ENCODE measurements at regions not wholly inside any gene's neighbourhood (a gene's known extent, or its start where the extent isn't known, plus 50 kb on each side); places are given as distances from the start of the nearest gene placed in this dataset.

GRCh38 chr4:17095771-17096170 is 197.3 kb upstream of the LDB2 start:
- H3K9me3 ChIP-seq (ENCODE audit: low read depth), result no peaks in the 10 kb centered on the region
- 0 out of 2 replicates have a peak overlapping the region, but pooled peaks have one; percentile 21 for H2AFZ ChIP-seq
- TF ChIP-seq EZH2phosphoT487 (IDR thresholded peaks at IDR 0.05; ENCODE audit: insufficient read depth, low read depth), result no peak
- TF ChIP-seq EZH2 (IDR thresholded peaks at IDR 0.05; ENCODE audit: insufficient read depth, poor library complexity, severe bottlenecking), result no peak
- no peak overlapping the region for H3K4me3 ChIP-seq
- H3K4me2 ChIP-seq (ENCODE audit: unreplicated experiment), result no peak overlapping the region
- no peaks in the 10 kb centered on the region for H3K79me2 ChIP-seq (ENCODE audit: insufficient read depth)
- no peaks in the 10 kb centered on the region for H4K20me1 ChIP-seq (ENCODE audit: insufficient read depth)
- H3K9ac ChIP-seq, result no peak overlapping the region
- peaks cover 31% of the 10 kb centered on the region for H3K4me1 ChIP-seq (ENCODE audit: insufficient read depth)
- H3K9me2 ChIP-seq (ENCODE audit: insufficient read depth), result no peaks in the 10 kb centered on the region
- H3K36me3 ChIP-seq (ENCODE audit: low read depth), result no peaks in the 10 kb centered on the region
- WGBS, 2 experiments (ENCODE audit: low coverage in 1 of 2, low lambda C conversion rate in 2 of 2, missing lambda C conversion rate in 2 of 2), result 98 to 100% methylated on average over 2 of the region's 2 CpGs
- no peaks in the 10 kb centered on the region for H3K27me3 ChIP-seq (replicated peaks; ENCODE audit: insufficient read depth)
- DNase-seq, result no peak
- H3F3A ChIP-seq (ENCODE audit: insufficient read depth), result no peaks in the 10 kb centered on the region
- no peak overlapping the region for H3K27ac ChIP-seq
- in situ Hi-C loops (cut with MboI), result no loop called here

- Histone ChIP-seq H3K27me3 (replicated peaks; ENCODE audit: insufficient read depth) (no peaks in the 10 kb centered on the region), H3K9me2 (ENCODE audit: insufficient read depth) (no peaks in the 10 kb centered on the region), H3K79me2 (ENCODE audit: insufficient read depth) (no peaks in the 10 kb centered on the region), H4K20me1 (ENCODE audit: insufficient read depth) (no peaks in the 10 kb centered on the region), H3K9me3 (ENCODE audit: low read depth) (no peaks in the 10 kb centered on the region), H3F3A (ENCODE audit: insufficient read depth) (no peaks in the 10 kb centered on the region), H3K36me3 (ENCODE audit: low read depth) (no peaks in the 10 kb centered on the region), H3K27ac (peak overlapping the region; percentile 5), H3K4me2 (ENCODE audit: unreplicated experiment) (peak overlapping the region; percentile 14), H3K9ac (no peak overlapping the region), H3K4me1 (ENCODE audit: insufficient read depth) (peaks cover 31% of the 10 kb centered on the region), H2AFZ (peak overlapping the region; percentile 21), H3K4me3 (no peak overlapping the region)
- TF ChIP-seq EZH2phosphoT487 (IDR thresholded peaks at IDR 0.05; ENCODE audit: insufficient read depth, low read depth), result no peak
- TF ChIP-seq EZH2 (IDR thresholded peaks at IDR 0.05; ENCODE audit: insufficient read depth, poor library complexity, severe bottlenecking), result no peak
- in situ Hi-C loops (cut with MboI), result no loop called here
- WGBS, 2 experiments (ENCODE audit: low coverage in 1 of 2, low lambda C conversion rate in 2 of 2, missing lambda C conversion rate in 2 of 2), result 54 to 62% methylated on average over 3 of the region's 3 CpGs
- peak; percentile 31 for DNase-seq
These were observed 196.4 kb upstream of the LDB2 start for GRCh38 chr4:17094876-17095210.

DNA sequence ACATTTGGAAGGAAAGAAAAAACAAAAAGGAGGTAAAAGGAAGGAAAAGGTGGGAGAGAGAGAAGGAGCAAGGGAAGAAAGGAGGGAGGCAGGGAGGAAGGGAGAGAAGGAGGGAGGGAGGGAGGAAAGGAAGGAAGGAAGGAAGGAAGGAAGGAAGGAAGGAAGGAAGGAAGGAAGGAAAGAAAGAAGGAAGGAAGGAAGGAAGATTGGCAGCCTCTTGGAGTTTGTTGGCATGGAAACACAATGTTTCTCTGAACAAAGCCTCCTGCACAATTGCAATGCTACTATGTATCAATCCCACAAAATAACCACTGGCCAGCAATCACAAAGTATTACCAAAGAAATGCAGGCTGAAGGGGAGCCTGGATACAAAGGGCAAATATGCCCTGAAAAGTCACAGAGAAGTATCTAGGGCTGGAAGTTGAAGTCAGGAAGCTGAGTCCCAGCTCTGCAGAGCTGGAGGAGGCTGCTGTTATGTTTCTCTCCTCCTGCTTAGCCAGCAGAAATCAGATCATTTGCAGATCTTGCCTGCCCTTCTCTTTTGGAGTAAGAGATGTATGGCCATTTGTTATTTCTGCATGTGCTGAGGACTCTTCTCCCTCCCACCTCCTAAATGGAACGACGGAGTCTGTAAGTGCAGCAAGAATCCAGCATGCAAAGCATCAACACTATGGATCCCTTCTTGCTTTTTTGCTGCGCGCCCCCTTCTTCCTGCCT is 195.9 kb upstream of the LDB2 start:
- TF ChIP-seq EZH2 (IDR thresholded peaks at IDR 0.05; ENCODE audit: insufficient read depth, poor library complexity, severe bottlenecking), result no peak
- no peak for TF ChIP-seq EZH2phosphoT487 (IDR thresholded peaks at IDR 0.05; ENCODE audit: insufficient read depth, low read depth)
- Histone ChIP-seq H3K4me3 (no peak overlapping the region), H3K9me3 (ENCODE audit: low read depth) (no peaks in the 10 kb centered on the region), H3K27ac (peak overlapping the region; percentile 5), H3F3A (ENCODE audit: insufficient read depth) (no peaks in the 10 kb centered on the region), H3K9ac (no peak overlapping the region), H3K9me2 (ENCODE audit: insufficient read depth) (no peaks in the 10 kb centered on the region), H3K4me2 (ENCODE audit: unreplicated experiment) (peak overlapping the region; percentile 14), H3K79me2 (ENCODE audit: insufficient read depth) (no peaks in the 10 kb centered on the region), H3K27me3 (replicated peaks; ENCODE audit: insufficient read depth) (no peaks in the 10 kb centered on the region), H4K20me1 (ENCODE audit: insufficient read depth) (no peaks in the 10 kb centered on the region), H3K4me1 (ENCODE audit: insufficient read depth) (peaks cover 30% of the 10 kb centered on the region), H3K36me3 (ENCODE audit: low read depth) (no peaks in the 10 kb centered on the region), H2AFZ (peak overlapping the region; percentile 21)
- peak; percentile 32 for DNase-seq
- in situ Hi-C loops (cut with MboI), result no loop called here
- 46 to 51% methylated on average over 4 of the region's 4 CpGs for WGBS, 2 experiments (ENCODE audit: low coverage in 1 of 2, low lambda C conversion rate in 2 of 2, missing lambda C conversion rate in 2 of 2)

GRCh38 chr4:17093481-17093880 is 195.0 kb upstream of the LDB2 start:
- no peak for DNase-seq
- peaks cover 25% of the 10 kb centered on the region for H3K4me1 ChIP-seq (ENCODE audit: insufficient read depth)
- no peak overlapping the region for H3K27ac ChIP-seq
- no peaks in the 10 kb centered on the region for H3K79me2 ChIP-seq (ENCODE audit: insufficient read depth)
- no peak overlapping the region for H3K4me2 ChIP-seq (ENCODE audit: unreplicated experiment)
- no peaks in the 10 kb centered on the region for H4K20me1 ChIP-seq (ENCODE audit: insufficient read depth)
- H3K9ac ChIP-seq, result no peak overlapping the region
- H3K27me3 ChIP-seq (replicated peaks; ENCODE audit: insufficient read depth), result no peaks in the 10 kb centered on the region
- WGBS, 2 experiments (ENCODE audit: low coverage in 1 of 2, low lambda C conversion rate in 2 of 2, missing lambda C conversion rate in 2 of 2), result 85% methylated on average over 5 of the region's 5 CpGs
- H3K4me3 ChIP-seq, result no peak overlapping the region
- H3K9me3 ChIP-seq (ENCODE audit: low read depth), result no peaks in the 10 kb centered on the region
- no peak for TF ChIP-seq EZH2phosphoT487 (IDR thresholded peaks at IDR 0.05; ENCODE audit: insufficient read depth, low read depth)
- TF ChIP-seq EZH2 (IDR thresholded peaks at IDR 0.05; ENCODE audit: insufficient read depth, poor library complexity, severe bottlenecking), result no peak
- H2AFZ ChIP-seq, result no peak overlapping the region
- no peaks in the 10 kb centered on the region for H3K36me3 ChIP-seq (ENCODE audit: low read depth)
- in situ Hi-C loops (cut with MboI), result no loop called here
- no peaks in the 10 kb centered on the region for H3K9me2 ChIP-seq (ENCODE audit: insufficient read depth)
- H3F3A ChIP-seq (ENCODE audit: insufficient read depth), result no peaks in the 10 kb centered on the region
